IMR-90 (cell line): ENCODE measurements at regions not wholly inside any gene's neighbourhood (a gene's known extent, or its start where the extent isn't known, plus 50 kb on each side); places are given as distances from the start of the nearest gene placed in this dataset.

Experiments
- ATAC-seq: fragments of 200-7000 bp; cut with Tn5 transposase; 2 replicates; pipeline ENCODE4 v1.9.1; 2020; ENCODE audit warnings: low read depth, mild to moderate bottlenecking, moderate library complexity
- BruUV-seq: library from RNA; stranded (reverse); fragments of 400-500 nt; replicated peaks from 2 replicates; lab custom pipeline; 2021; lab: Mats Ljungman, UMichigan
- CTCF ChIA-PET: fragments of 300-600 bp; formaldehyde crosslinking; extraction: SDS; loops from one replicate; lab custom pipeline; 2021; ENCODE audit warnings: antibody characterized with exemption; lab: Yijun Ruan, JAX
- POLR2A ChIA-PET: fragments of 300-600 bp; sonication (Branson Sonifier 250); formaldehyde crosslinking; loops from one replicate; lab custom pipeline; 2022; ENCODE audit warnings: antibody characterized with exemption; ENCODE audit not compliant: unreplicated experiment; lab: Charles Lee
- DNase-seq: peaks from one replicate; pipeline ENCODE4 v3.0.0; 2013
- H2AFZ ChIP-seq: replicated peaks from 2 replicates; pipeline ENCODE3; 2013; ENCODE audit warnings: low read length, mild to moderate bottlenecking; ENCODE audit not compliant: poor library complexity
- H2AK5ac ChIP-seq: 2 replicates; pipeline ENCODE4 v1.6.1; 2013; ENCODE audit warnings: low read depth, low read length, inconsistent platforms
- H2AK9ac ChIP-seq: replicated peaks from 2 replicates; pipeline ENCODE3; 2013; ENCODE audit warnings: mild to moderate bottlenecking, low read depth, low read length, moderate library complexity; ENCODE audit not compliant: poor library complexity
- H2BK120ac ChIP-seq: 2 replicates; pipeline ENCODE4 v1.6.1; 2013; ENCODE audit warnings: low read depth, low read length, inconsistent platforms
- H2BK15ac ChIP-seq: 3 replicates; pipeline ENCODE4 v1.6.1; 2013; ENCODE audit warnings: low read depth, low read length, inconsistent platforms
- H2BK20ac ChIP-seq: 2 replicates; pipeline ENCODE4 v1.6.1; 2013; ENCODE audit warnings: low read depth, mild to moderate bottlenecking, inconsistent platforms, low read length, moderate library complexity
- H2BK5ac ChIP-seq: 2 replicates; pipeline ENCODE4 v1.6.1; 2013; ENCODE audit warnings: mild to moderate bottlenecking, low read depth, low read length, inconsistent platforms; ENCODE audit not compliant: poor library complexity, severe bottlenecking
- H3K14ac ChIP-seq: replicated peaks from 2 replicates; pipeline ENCODE4 v1.6.1; 2013; ENCODE audit warnings: low read depth, low read length, inconsistent platforms
- H3K18ac ChIP-seq: 2 replicates; pipeline ENCODE4 v1.6.1; 2013; ENCODE audit warnings: low read depth, low read length, control low read depth
- H3K23ac ChIP-seq: 2 replicates; pipeline ENCODE4 v1.6.1; 2013; ENCODE audit warnings: low read depth, low read length, inconsistent platforms
- H3K27ac ChIP-seq: 2 replicates; pipeline ENCODE4 v1.5.1; 2013; ENCODE audit warnings: mild to moderate bottlenecking, control low read depth, low read length; ENCODE audit not compliant: insufficient read depth
- H3K27me3 ChIP-seq: 2 replicates; pipeline ENCODE4 v1.6.1; 2013; ENCODE audit warnings: low read length; ENCODE audit not compliant: control insufficient read depth, insufficient read depth
- H3K36me3 ChIP-seq: 2 replicates; pipeline ENCODE4 v1.6.1; 2013; ENCODE audit warnings: low read length, mixed read lengths; ENCODE audit not compliant: control insufficient read depth, insufficient read depth
- H3K4ac ChIP-seq: 2 replicates; pipeline ENCODE4 v1.6.1; 2013; ENCODE audit warnings: low read depth, low read length, inconsistent platforms
- H3K4me1 ChIP-seq: 2 replicates; pipeline ENCODE4 v1.6.1; 2013; ENCODE audit warnings: low read length, mixed read lengths; ENCODE audit not compliant: control insufficient read depth, insufficient read depth
- H3K4me2 ChIP-seq: 2 replicates; pipeline ENCODE4 v1.6.1; 2013; ENCODE audit warnings: low read depth, mild to moderate bottlenecking, control low read depth, low read length, moderate library complexity
- H3K4me3 ChIP-seq: 2 replicates; pipeline ENCODE4 v1.5.1; 2013; ENCODE audit warnings: low read depth, mild to moderate bottlenecking, control low read depth, low read length, moderate library complexity; ENCODE audit not compliant: insufficient read depth
- H3K56ac ChIP-seq: 2 replicates; pipeline ENCODE4 v1.6.1; 2013; ENCODE audit warnings: low read length, inconsistent platforms; ENCODE audit not compliant: insufficient read depth; ENCODE audit errors: extremely low read depth
- H3K79me1 ChIP-seq, 2 experiments: 2 replicates each; pipeline ENCODE4 v1.6.1; 2013; ENCODE audit warnings: low read length in 2 of 2, inconsistent platforms in 1 of 2, low read depth in 1 of 2
- H3K9ac ChIP-seq: 2 replicates; pipeline ENCODE4 v1.6.1; 2013; ENCODE audit warnings: low read depth, low read length, control low read depth
- H3K9me1 ChIP-seq: 2 replicates; pipeline ENCODE4 v1.6.1; 2013; ENCODE audit warnings: low read length, inconsistent platforms; ENCODE audit not compliant: insufficient read depth
- H3K9me3 ChIP-seq: 2 replicates; pipeline ENCODE4 v1.6.1; 2013; ENCODE audit warnings: low read length; ENCODE audit not compliant: control insufficient read depth, insufficient read depth
- H4K20me1 ChIP-seq: 2 replicates; pipeline ENCODE4 v1.6.1; 2013; ENCODE audit warnings: low read length, inconsistent platforms; ENCODE audit not compliant: insufficient read depth
- H4K5ac ChIP-seq: 2 replicates; pipeline ENCODE4 v1.6.1; 2013; ENCODE audit warnings: mild to moderate bottlenecking, low read depth, low read length, control low read depth
- H4K8ac ChIP-seq, 2 experiments: 2 replicates each; pipeline ENCODE4 v1.6.1; 2013; ENCODE audit warnings: low read depth in 2 of 2, low read length in 2 of 2, control low read depth in 1 of 2, inconsistent platforms in 1 of 2
- H4K91ac ChIP-seq: 2 replicates; pipeline ENCODE4 v1.6.1; 2013; ENCODE audit warnings: low read depth, low read length, inconsistent platforms; ENCODE audit not compliant: insufficient read depth
- BHLHE40 ChIP-seq: fragments of 150-350 bp; IDR thresholded peaks from 2 replicates; pipeline ENCODE4 v1.6.1; 2016; ENCODE audit warnings: mild to moderate bottlenecking, low read depth, low read length
- CEBPB ChIP-seq: IDR thresholded peaks from 2 replicates; pipeline ENCODE4 v1.6.1; 2012; ENCODE audit warnings: low read depth, low read length, improper control_type of control experiment
- CHD1 ChIP-seq: IDR thresholded peaks from 2 replicates; pipeline ENCODE4 v1.6.1; 2012; ENCODE audit warnings: low read depth, low read length, improper control_type of control experiment
- CTCF ChIP-seq: conservative IDR thresholded peaks from 2 replicates; pipeline ENCODE4 v1.5.1; 2012; ENCODE audit warnings: mild to moderate bottlenecking, low read depth, low read length, improper control_type of control experiment
- FOS ChIP-seq: fragments of 150-350 bp; IDR thresholded peaks from 2 replicates; pipeline ENCODE4 v1.6.1; 2016; ENCODE audit warnings: low read depth, low read length
- MAFK ChIP-seq: IDR thresholded peaks from 2 replicates; pipeline ENCODE4 v1.6.1; 2012; ENCODE audit warnings: low read depth, low read length, improper control_type of control experiment
- MAZ ChIP-seq: IDR thresholded peaks from 2 replicates; pipeline ENCODE4 v1.6.1; 2012; ENCODE audit warnings: low read depth, mild to moderate bottlenecking, low read length, improper control_type of control experiment, moderate library complexity, borderline replicate concordance
- MXI1 ChIP-seq: IDR thresholded peaks from 2 replicates; pipeline ENCODE4 v1.6.1; 2012; ENCODE audit warnings: low read depth, mild to moderate bottlenecking, low read length, moderate library complexity, borderline replicate concordance
- NFE2L2 ChIP-seq: fragments of 150-350 bp; IDR thresholded peaks from 2 replicates; pipeline ENCODE4 v1.6.1; 2016; ENCODE audit warnings: low read depth, mild to moderate bottlenecking, low read length
- POLR2A ChIP-seq: IDR thresholded peaks from 2 replicates; pipeline ENCODE4 v1.6.1; 2012; ENCODE audit warnings: mild to moderate bottlenecking, low read depth, low read length
- RAD21 ChIP-seq: IDR thresholded peaks from 2 replicates; pipeline ENCODE4 v1.6.1; 2012; ENCODE audit warnings: low read length, improper control_type of control experiment
- RCOR1 ChIP-seq: IDR thresholded peaks from 2 replicates; pipeline ENCODE4 v1.6.1; 2012; ENCODE audit warnings: mild to moderate bottlenecking, low read length, improper control_type of control experiment; ENCODE audit not compliant: insufficient replicate concordance
- RFX5 ChIP-seq: IDR thresholded peaks from 2 replicates; pipeline ENCODE4 v1.8.0; 2012; ENCODE audit warnings: low read depth, mild to moderate bottlenecking, low read length, moderate library complexity
- SMC3 ChIP-seq: fragments of 150-350 bp; IDR thresholded peaks from 2 replicates; pipeline ENCODE4 v1.6.1; 2016; ENCODE audit warnings: low read depth, mild to moderate bottlenecking, antibody characterized with exemption, low read length, moderate library complexity
- WGBS, 2 experiments: methylation state at CpG; one replicate each; pipeline versions ENCODE4 v1.1.5 to v1.1.7; 2013; ENCODE audit warnings: missing lambda C conversion rate in 2 of 2; ENCODE audit not compliant: insufficient read length in 1 of 2; ENCODE audit errors: extremely low coverage in 2 of 2; 5-methylcytosine and 5-hydroxymethylcytosine counted together
- dilution Hi-C: fragments of 300-500 bp; cut with HindIII; formaldehyde crosslinking; loops from one replicate; pipeline ENCODE4 v1.14.3; 2018; ENCODE audit warnings: low sequenced_read_pairs; ENCODE audit not compliant: unreplicated experiment
- in situ Hi-C: fragments of 300-500 bp; cut with MboI; formaldehyde crosslinking; loops from 3 replicates; pipeline ENCODE4 v1.14.3; 2019; ENCODE audit warnings: low sequenced_read_pairs, inconsistent platforms, mixed read lengths
- intact Hi-C: fragments of 100-400 bp; cut with micrococcal nuclease; formaldehyde crosslinking; loops from 2 replicates; pipeline ENCODE4 v1.10.0; 2022
- TF ChIP-seq, protein P1 (sequence below): fragments of 150-350 bp; IDR thresholded peaks from 2 replicates; pipeline ENCODE4 v1.6.1; 2017; ENCODE audit warnings: mild to moderate bottlenecking, antibody characterized with exemption, low read length, low read depth
- TF ChIP-seq, protein P2 (sequence below): fragments of 150-350 bp; IDR thresholded peaks from 2 replicates; pipeline ENCODE4 v1.6.1; 2016; ENCODE audit warnings: low read depth, mild to moderate bottlenecking, low read length, moderate library complexity, borderline replicate concordance

DNA sequence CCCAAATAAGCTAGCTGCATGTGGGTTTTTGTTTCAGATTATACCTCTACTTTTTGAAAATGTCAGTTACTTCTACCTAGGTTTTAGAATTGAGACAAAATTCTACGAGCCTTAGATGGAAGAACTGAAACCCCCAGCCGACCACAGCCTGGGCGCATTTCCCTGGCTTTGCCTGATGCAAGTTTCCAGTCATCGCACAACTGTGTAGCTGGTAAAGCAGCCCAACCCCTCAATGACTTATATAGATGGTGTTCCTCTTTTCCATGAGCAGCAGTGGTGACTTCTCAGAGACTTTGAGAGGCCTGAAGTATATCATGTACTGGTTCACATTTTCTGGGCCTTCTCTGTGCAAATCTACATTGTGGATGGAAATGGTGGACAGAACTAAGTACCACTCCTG, 515.4 kb upstream of the RAB6C start:
- no peak overlapping the region for H3K4me2 ChIP-seq
- no peak overlapping the region for H3K4ac ChIP-seq
- no peaks in the 10 kb centered on the region for H3K9me1 ChIP-seq
- no peak overlapping the region for H2BK5ac ChIP-seq
- H2AFZ ChIP-seq = no peak overlapping the region
- no peak overlapping the region for H3K23ac ChIP-seq
- H3K27me3 ChIP-seq = no peaks in the 10 kb centered on the region
- DNase-seq (no peak), ATAC-seq (no peak)
- TF ChIP-seq BHLHE40 (no peak), FOS (no peak), MAFK (no peak), CTCF (no peak), CHD1 (no peak), SMC3 (no peak), MAZ (no peak), CEBPB (no peak), NFE2L2 (no peak), RCOR1 (no peak), RAD21 (no peak), MXI1 (no peak), RFX5 (no peak), POLR2A (no peak)
- TF ChIP-seq, protein P1, sequence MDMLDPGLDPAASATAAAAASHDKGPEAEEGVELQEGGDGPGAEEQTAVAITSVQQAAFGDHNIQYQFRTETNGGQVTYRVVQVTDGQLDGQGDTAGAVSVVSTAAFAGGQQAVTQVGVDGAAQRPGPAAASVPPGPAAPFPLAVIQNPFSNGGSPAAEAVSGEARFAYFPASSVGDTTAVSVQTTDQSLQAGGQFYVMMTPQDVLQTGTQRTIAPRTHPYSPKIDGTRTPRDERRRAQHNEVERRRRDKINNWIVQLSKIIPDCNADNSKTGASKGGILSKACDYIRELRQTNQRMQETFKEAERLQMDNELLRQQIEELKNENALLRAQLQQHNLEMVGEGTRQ = no peak
- TF ChIP-seq, protein P2, sequence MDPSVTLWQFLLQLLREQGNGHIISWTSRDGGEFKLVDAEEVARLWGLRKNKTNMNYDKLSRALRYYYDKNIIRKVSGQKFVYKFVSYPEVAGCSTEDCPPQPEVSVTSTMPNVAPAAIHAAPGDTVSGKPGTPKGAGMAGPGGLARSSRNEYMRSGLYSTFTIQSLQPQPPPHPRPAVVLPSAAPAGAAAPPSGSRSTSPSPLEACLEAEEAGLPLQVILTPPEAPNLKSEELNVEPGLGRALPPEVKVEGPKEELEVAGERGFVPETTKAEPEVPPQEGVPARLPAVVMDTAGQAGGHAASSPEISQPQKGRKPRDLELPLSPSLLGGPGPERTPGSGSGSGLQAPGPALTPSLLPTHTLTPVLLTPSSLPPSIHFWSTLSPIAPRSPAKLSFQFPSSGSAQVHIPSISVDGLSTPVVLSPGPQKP = no peak
- H3K56ac ChIP-seq = no peak overlapping the region
- ChIA-PET POLR2A (no interaction called here), CTCF (no interaction called here)
- no CpG with 5 or more reads among the region's 4 CpGs for WGBS, 2 experiments
- BruUV-seq = no TSS peak
- H3K9me3 ChIP-seq = peaks cover 64% of the 10 kb centered on the region
- no peak overlapping the region for H2AK9ac ChIP-seq
- no peaks in the 10 kb centered on the region for H3K36me3 ChIP-seq
- dilution Hi-C loops (no loop called here), intact Hi-C loops (no loop called here), in situ Hi-C loops (no loop called here)
- H2AK5ac ChIP-seq = no peak overlapping the region
- no peak overlapping the region for H3K18ac ChIP-seq
- H2BK15ac ChIP-seq = no peak overlapping the region
- H2BK20ac ChIP-seq = no peak overlapping the region
- H4K91ac ChIP-seq = no peak overlapping the region
- no peak overlapping the region for H3K27ac ChIP-seq
- H4K8ac ChIP-seq = no peak overlapping the region
- H4K20me1 ChIP-seq = no peaks in the 10 kb centered on the region
- H3K4me3 ChIP-seq = no peak overlapping the region
- no peaks in the 10 kb centered on the region for H3K4me1 ChIP-seq
- no peak overlapping the region for H3K14ac ChIP-seq
- H2BK120ac ChIP-seq = no peak overlapping the region
- H4K5ac ChIP-seq = no peak overlapping the region
- no peaks in the 10 kb centered on the region for H3K79me1 ChIP-seq
- H3K9ac ChIP-seq = no peak overlapping the region
